Peyer's patch (tissue), 4 donors: ENCODE measurements at regions not wholly inside any gene's neighbourhood (a gene's known extent, or its start where the extent isn't known, plus 50 kb on each side); places are given as distances from the start of the nearest gene placed in this dataset.

Experiments
- DNase-seq, 3 donors: peaks; one replicate each; pipeline ENCODE4 v3.0.0-alpha.2; 2017 to 2019
- H3K27ac ChIP-seq, 4 donors: fragments of 200-600 bp; sonication (generic); one replicate each; pipeline ENCODE4 v1.5.1; 2016 to 2019
- H3K27me3 ChIP-seq, 2 donors: fragments of 200-600 bp; sonication (generic); one replicate each; pipeline ENCODE4 v1.5.1; 2019
- H3K36me3 ChIP-seq, 3 donors: fragments of 200-600 bp; sonication (generic); one replicate each; pipeline ENCODE4 v1.5.1; 2016 to 2019
- H3K4me1 ChIP-seq, 4 donors: fragments of 200-600 bp; sonication (generic); one replicate each; pipeline ENCODE4 v1.5.1; 2016 to 2019
- H3K4me3 ChIP-seq, 4 donors: fragments of 200-600 bp; sonication (generic); 1 replicate in 3 of 4; 2 replicates in 1 of 4; pipeline ENCODE4 v1.5.1; 2016 to 2019; ENCODE audit warnings: mild to moderate bottlenecking in 1 of 4
- H3K9me3 ChIP-seq, 4 donors: fragments of 200-600 bp; sonication (generic); one replicate each; pipeline ENCODE4 v1.5.1; 2016 to 2019; ENCODE audit warnings: mild to moderate bottlenecking in 1 of 4
- POLR2A ChIP-seq, 2 donors: fragments of 450-650 bp; IDR thresholded peaks; one replicate each; pipeline ENCODE4 v1.5.1; 2017; ENCODE audit warnings: antibody characterized with exemption in 2 of 2, mild to moderate bottlenecking in 2 of 2, moderate library complexity in 2 of 2
- TF ChIP-seq, protein P1 (sequence below), 6 experiments: fragments of 450-650 bp in 4 of 6; fragments of 200-600 bp in 2 of 6; sonication (generic) in 1 of 6; IDR thresholded peaks; one replicate each; pipeline ENCODE4 v1.5.1; 2017 to 2019; ENCODE audit warnings: antibody characterized with exemption in 6 of 6, mild to moderate bottlenecking in 3 of 6, moderate library complexity in 1 of 6

DNA sequence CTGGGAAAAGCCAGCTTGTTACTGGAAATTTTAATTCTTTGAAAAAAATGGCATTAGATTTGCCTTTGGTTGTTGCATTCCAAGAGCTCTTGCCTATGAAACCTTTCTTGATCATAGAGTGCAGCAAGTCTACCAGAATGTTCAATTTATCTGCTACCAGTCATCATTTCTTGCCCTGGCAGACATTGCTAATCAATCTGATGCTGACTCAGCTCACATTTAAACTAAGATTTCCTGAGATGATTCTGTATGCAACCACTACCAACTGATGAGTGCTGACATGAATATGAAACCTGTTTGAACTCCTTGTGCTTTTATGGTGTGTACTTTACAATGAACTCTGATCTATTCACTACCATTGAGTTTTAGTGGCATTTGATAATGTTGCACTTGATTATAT, 166.5 kb upstream of the SALL1 start:
- DNase-seq = no peak
- Histone ChIP-seq H3K27ac (no peak overlapping the region), H3K4me1 (no peaks in the 10 kb centered on the region), H3K9me3 (no peaks in the 10 kb centered on the region), H3K36me3 (no peaks in the 10 kb centered on the region), H3K4me3 (no peak overlapping the region), H3K27me3 (no peaks in the 10 kb centered on the region)
- TF ChIP-seq POLR2A (IDR thresholded peaks at IDR 0.05) = no peak
- TF ChIP-seq, protein P1, sequence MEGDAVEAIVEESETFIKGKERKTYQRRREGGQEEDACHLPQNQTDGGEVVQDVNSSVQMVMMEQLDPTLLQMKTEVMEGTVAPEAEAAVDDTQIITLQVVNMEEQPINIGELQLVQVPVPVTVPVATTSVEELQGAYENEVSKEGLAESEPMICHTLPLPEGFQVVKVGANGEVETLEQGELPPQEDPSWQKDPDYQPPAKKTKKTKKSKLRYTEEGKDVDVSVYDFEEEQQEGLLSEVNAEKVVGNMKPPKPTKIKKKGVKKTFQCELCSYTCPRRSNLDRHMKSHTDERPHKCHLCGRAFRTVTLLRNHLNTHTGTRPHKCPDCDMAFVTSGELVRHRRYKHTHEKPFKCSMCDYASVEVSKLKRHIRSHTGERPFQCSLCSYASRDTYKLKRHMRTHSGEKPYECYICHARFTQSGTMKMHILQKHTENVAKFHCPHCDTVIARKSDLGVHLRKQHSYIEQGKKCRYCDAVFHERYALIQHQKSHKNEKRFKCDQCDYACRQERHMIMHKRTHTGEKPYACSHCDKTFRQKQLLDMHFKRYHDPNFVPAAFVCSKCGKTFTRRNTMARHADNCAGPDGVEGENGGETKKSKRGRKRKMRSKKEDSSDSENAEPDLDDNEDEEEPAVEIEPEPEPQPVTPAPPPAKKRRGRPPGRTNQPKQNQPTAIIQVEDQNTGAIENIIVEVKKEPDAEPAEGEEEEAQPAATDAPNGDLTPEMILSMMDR (IDR thresholded peaks at IDR 0.05) = no peak

DNA sequence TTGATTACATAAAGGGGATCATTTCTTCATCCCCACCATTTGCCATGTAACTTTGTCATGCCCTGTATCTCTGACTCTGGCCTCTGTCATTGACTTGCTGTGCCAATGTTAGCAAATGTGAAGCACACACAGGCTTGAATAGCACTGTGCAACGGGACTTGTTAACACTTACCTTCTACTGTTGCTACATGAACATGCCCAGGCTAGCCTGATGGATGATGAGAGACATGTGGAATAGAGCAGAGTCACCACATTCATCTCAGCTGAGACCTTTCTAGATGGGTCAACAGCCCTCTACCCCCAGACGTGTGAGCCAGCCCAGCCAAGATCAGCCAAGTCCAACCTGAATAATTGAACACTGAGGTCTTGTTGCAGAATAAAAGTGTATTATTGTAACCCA, 162.1 kb upstream of the SALL1 start:
- no peak overlapping the region for H3K4me3 ChIP-seq
- DNase-seq = no peak
- no peak for TF ChIP-seq POLR2A (IDR thresholded peaks at IDR 0.05)
- TF ChIP-seq, protein P1 (IDR thresholded peaks at IDR 0.05) = no peak
- H3K4me1 ChIP-seq = no peaks in the 10 kb centered on the region
- H3K9me3 ChIP-seq = no peaks in the 10 kb centered on the region
- H3K36me3 ChIP-seq = no peaks in the 10 kb centered on the region
- H3K27ac ChIP-seq = no peak overlapping the region
- no peaks in the 10 kb centered on the region for H3K27me3 ChIP-seq

DNA sequence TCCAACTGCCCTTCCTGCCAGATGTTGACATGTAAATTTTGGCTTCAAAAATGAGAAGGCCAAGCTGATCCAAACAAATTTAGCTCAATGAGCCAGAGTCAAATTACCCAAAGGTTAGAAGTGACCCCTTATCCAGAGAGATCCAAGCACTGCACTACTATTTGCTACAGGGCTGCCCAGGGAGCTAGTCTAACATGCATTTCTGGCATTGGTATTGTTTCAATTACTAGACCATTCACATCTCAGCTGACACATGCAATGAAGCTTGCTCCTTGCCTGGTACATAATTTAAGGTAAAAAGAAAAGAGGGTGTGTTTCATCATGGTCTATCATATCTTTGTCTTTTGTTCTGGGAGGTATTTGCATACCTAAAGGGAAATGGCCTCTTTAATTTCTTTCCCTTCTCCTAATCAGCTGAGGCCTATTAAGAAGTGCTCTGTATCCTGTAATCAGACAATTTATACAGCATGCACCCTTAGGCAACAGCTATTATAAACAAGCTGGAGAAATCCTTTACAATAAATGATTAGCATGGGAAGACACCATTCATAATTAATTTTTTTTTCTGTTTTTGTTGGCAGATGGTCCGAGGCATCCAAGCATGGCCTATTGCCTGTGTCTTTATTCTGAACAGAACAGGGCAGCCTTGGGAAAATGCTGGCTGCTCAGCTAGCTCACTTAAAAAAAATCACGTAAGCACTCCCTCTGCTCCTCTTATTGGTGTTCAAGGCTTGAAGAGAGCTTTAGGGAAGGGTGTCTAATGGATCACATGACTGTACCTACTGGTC, 161.5 kb upstream of the SALL1 start:
- no peaks in the 10 kb centered on the region for H3K9me3 ChIP-seq
- no peaks in the 10 kb centered on the region for H3K36me3 ChIP-seq
- H3K4me3 ChIP-seq = no peak overlapping the region
- TF ChIP-seq POLR2A (IDR thresholded peaks at IDR 0.05) = no peak
- TF ChIP-seq, protein P1 (IDR thresholded peaks at IDR 0.05) = no peak
- no peak overlapping the region for H3K27ac ChIP-seq
- H3K4me1 ChIP-seq = no peaks in the 10 kb centered on the region
- no peak for DNase-seq
- no peaks in the 10 kb centered on the region for H3K27me3 ChIP-seq

DNA sequence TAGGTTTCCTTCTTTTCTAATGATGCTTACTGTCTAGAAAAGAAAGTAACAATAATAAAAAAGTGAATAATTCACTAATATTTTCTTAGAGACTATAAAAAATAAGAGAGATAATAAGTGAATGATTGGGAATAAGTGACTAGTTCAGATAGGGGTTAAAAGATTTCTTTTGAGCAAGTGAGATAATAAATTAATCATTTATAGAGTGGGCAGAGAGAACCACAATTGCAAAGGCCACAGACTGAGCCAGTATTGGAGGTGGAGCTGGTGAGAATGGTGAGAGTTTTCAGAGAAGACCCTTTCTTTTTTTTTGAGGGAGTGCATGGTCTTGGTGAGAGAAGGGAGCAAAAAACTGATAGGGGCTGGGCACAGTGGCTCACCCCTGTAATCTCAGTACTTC, 159.1 kb upstream of the SALL1 start:
- Histone ChIP-seq H3K4me3 (no peak overlapping the region), H3K9me3 (no peaks in the 10 kb centered on the region), H3K27me3 (no peaks in the 10 kb centered on the region), H3K27ac (no peak overlapping the region), H3K4me1 (no peaks in the 10 kb centered on the region), H3K36me3 (no peaks in the 10 kb centered on the region)
- TF ChIP-seq, protein P1 (IDR thresholded peaks at IDR 0.05) = no peak
- no peak for TF ChIP-seq POLR2A (IDR thresholded peaks at IDR 0.05)
- DNase-seq = no peak

DNA sequence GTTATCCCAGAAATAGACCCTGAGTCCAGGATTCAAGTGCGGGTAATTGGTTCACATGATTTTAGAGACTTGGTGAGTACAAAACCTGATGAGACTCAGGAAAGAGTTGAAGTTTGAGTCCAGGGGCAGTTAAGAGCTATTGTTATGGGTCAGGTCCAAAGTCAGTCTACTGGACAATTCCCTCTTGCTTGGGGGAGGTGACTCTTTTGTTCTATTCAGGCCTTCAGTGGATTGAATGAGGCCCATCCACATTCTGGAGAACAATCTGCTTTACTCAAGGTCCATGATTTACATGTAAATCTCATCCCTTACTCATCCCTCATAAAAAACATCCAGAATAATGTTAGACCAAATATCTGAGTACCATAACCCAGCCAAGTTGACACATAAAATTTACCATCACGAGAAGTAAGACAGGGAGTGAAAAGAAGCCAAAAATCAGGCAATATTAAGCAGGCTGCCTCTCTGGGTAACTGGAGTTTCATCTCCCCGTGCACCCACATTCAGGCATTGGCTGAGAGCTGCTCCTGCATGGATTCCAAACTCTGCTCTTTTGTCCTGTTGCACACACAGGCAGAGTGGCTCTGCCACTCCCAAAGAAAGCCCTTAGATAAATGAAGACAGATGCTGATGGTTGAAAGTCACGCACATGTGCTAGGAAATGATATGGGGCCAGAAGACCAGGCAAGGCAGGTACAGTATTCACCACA, 156.0 kb upstream of the SALL1 start:
- Histone ChIP-seq H3K4me3 (no peak overlapping the region), H3K36me3 (no peaks in the 10 kb centered on the region), H3K4me1 (no peaks in the 10 kb centered on the region), H3K27me3 (no peaks in the 10 kb centered on the region), H3K9me3 (no peaks in the 10 kb centered on the region), H3K27ac (no peak overlapping the region)
- DNase-seq = no peak
- TF ChIP-seq, protein P1 (IDR thresholded peaks at IDR 0.05) = no peak
- no peak for TF ChIP-seq POLR2A (IDR thresholded peaks at IDR 0.05)
